ENCODE measurements at regions not wholly inside any gene's neighbourhood (a gene's known extent, or its start where the extent isn't known, plus 50 kb on each side); places are given as distances from the start of the nearest gene placed in this dataset.

- DNase-seq (ENCODE audit: extremely low read depth, insufficient read length): no peak
- H3K4me3 ChIP-seq (replicated peaks; ENCODE audit: low read depth, low read length): no peak overlapping the region
- no peak for TF ChIP-seq CTCF (IDR thresholded peaks at IDR 0.05; ENCODE audit: insufficient read depth, low read length, poor library complexity, severe bottlenecking)
- no peaks in the 10 kb centered on the region for H3K36me3 ChIP-seq (ENCODE audit: control insufficient read depth, insufficient read depth, low read length)
- H3K27me3 ChIP-seq (replicated peaks; ENCODE audit: control insufficient read depth, insufficient read depth, low read length): no peaks in the 10 kb centered on the region
These were observed 165.8 kb upstream of the WWC1 start for GRCh38 chr5:168125445-168126199.

- no peaks in the 10 kb centered on the region for H3K36me3 ChIP-seq (ENCODE audit: control insufficient read depth, insufficient read depth, low read length)
- no peak for DNase-seq (ENCODE audit: extremely low read depth, insufficient read length)
- H3K4me3 ChIP-seq (replicated peaks; ENCODE audit: low read depth, low read length): no peak overlapping the region
- no peaks in the 10 kb centered on the region for H3K27me3 ChIP-seq (replicated peaks; ENCODE audit: control insufficient read depth, insufficient read depth, low read length)
- TF ChIP-seq CTCF (IDR thresholded peaks at IDR 0.05; ENCODE audit: insufficient read depth, low read length, poor library complexity, severe bottlenecking): no peak
These were observed 164.8 kb upstream of the WWC1 start for GRCh38 chr5:168126606-168127005.

GRCh38 chr5:168128111-168128510 is 163.3 kb upstream of the WWC1 start:
- TF ChIP-seq CTCF (IDR thresholded peaks at IDR 0.05; ENCODE audit: insufficient read depth, low read length, poor library complexity, severe bottlenecking): no peak
- DNase-seq (ENCODE audit: extremely low read depth, insufficient read length): no peak
- no peaks in the 10 kb centered on the region for H3K27me3 ChIP-seq (replicated peaks; ENCODE audit: control insufficient read depth, insufficient read depth, low read length)
- H3K4me3 ChIP-seq (replicated peaks; ENCODE audit: low read depth, low read length): no peak overlapping the region
- no peaks in the 10 kb centered on the region for H3K36me3 ChIP-seq (ENCODE audit: control insufficient read depth, insufficient read depth, low read length)

- H3K27me3 ChIP-seq (replicated peaks; ENCODE audit: control insufficient read depth, insufficient read depth, low read length): no peaks in the 10 kb centered on the region
- no peaks in the 10 kb centered on the region for H3K36me3 ChIP-seq (ENCODE audit: control insufficient read depth, insufficient read depth, low read length)
- DNase-seq (ENCODE audit: extremely low read depth, insufficient read length): no peak
- H3K4me3 ChIP-seq (replicated peaks; ENCODE audit: low read depth, low read length): no peak overlapping the region
- TF ChIP-seq CTCF (IDR thresholded peaks at IDR 0.05; ENCODE audit: insufficient read depth, low read length, poor library complexity, severe bottlenecking): no peak
These were observed 162.9 kb upstream of the WWC1 start for GRCh38 chr5:168128557-168128956.

- no peak for TF ChIP-seq CTCF (IDR thresholded peaks at IDR 0.05; ENCODE audit: insufficient read depth, low read length, poor library complexity, severe bottlenecking)
- Histone ChIP-seq H3K36me3 (ENCODE audit: control insufficient read depth, insufficient read depth, low read length) (no peaks in the 10 kb centered on the region), H3K4me3 (replicated peaks; ENCODE audit: low read depth, low read length) (no peak overlapping the region), H3K27me3 (replicated peaks; ENCODE audit: control insufficient read depth, insufficient read depth, low read length) (no peaks in the 10 kb centered on the region)
- DNase-seq (ENCODE audit: extremely low read depth, insufficient read length): no peak
These were observed 159.9 kb upstream of the WWC1 start for GRCh38 chr5:168131519-168131918.

- DNase-seq (ENCODE audit: extremely low read depth, insufficient read length): no peak
- TF ChIP-seq CTCF (IDR thresholded peaks at IDR 0.05; ENCODE audit: insufficient read depth, low read length, poor library complexity, severe bottlenecking): no peak
- Histone ChIP-seq H3K36me3 (ENCODE audit: control insufficient read depth, insufficient read depth, low read length) (no peaks in the 10 kb centered on the region), H3K4me3 (replicated peaks; ENCODE audit: low read depth, low read length) (no peak overlapping the region), H3K27me3 (replicated peaks; ENCODE audit: control insufficient read depth, insufficient read depth, low read length) (no peaks in the 10 kb centered on the region)
These were observed 159.2 kb upstream of the WWC1 start for GRCh38 chr5:168132241-168132641.
